ENCODE measurements at regions not wholly inside any gene's neighbourhood (a gene's known extent, or its start where the extent isn't known, plus 50 kb on each side); places are given as distances from the start of the nearest gene placed in this dataset.

DNA sequence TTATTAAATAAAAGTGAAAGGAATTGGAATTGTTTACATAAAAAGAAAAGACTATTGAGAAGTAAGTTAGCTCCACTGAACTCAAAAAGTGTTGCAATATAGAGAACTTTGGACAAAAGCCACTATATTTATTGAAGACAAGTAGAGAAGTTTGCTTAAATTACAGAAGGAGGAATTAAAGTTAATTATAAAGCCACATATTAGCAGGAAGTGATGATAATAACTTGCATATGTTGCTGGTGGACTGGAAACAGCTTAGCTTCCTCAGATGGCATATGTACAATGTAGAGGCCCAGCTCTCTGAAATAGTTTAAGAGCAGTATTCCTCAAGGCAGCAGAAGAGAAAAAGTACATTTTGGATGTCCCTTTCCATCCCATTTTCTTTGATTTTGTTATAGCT is 400.7 kb downstream of the GATA3 start:
- no peak for TF ChIP-seq GATAD2B (conservative IDR thresholded peaks at IDR 0.05; ENCODE audit: low read depth)
- TF ChIP-seq POLR2A (IDR thresholded peaks at IDR 0.05; ENCODE audit: low read depth, low read length) = no peak
- TF ChIP-seq TAF1 (IDR thresholded peaks at IDR 0.05; ENCODE audit: borderline replicate concordance, low read depth, low read length) = no peak
- TF ChIP-seq RCOR1 (conservative IDR thresholded peaks at IDR 0.05; ENCODE audit: low read depth, low read length) = no peak
- TF ChIP-seq NFYB (IDR thresholded peaks at IDR 0.05; ENCODE audit: insufficient read depth, low read depth, low read length) = no peak
